GM21526 (cell line): ENCODE measurements at regions not wholly inside any gene's neighbourhood (a gene's known extent, or its start where the extent isn't known, plus 50 kb on each side); places are given as distances from the start of the nearest gene placed in this dataset.
"Not testable (repeated sequence)": the region's sequence is repeated elsewhere in the genome, so short reads cannot be mapped to it uniquely, and the experiment has no call there.

Experiments used
- ATAC-seq: cut with Tn5 transposase; IDR thresholded peaks from one replicate; pipeline ENCODE4 v1.9.1; 2021; ENCODE audit warnings: moderate library complexity; ENCODE audit not compliant: unreplicated experiment, low FRiP score

DNA sequence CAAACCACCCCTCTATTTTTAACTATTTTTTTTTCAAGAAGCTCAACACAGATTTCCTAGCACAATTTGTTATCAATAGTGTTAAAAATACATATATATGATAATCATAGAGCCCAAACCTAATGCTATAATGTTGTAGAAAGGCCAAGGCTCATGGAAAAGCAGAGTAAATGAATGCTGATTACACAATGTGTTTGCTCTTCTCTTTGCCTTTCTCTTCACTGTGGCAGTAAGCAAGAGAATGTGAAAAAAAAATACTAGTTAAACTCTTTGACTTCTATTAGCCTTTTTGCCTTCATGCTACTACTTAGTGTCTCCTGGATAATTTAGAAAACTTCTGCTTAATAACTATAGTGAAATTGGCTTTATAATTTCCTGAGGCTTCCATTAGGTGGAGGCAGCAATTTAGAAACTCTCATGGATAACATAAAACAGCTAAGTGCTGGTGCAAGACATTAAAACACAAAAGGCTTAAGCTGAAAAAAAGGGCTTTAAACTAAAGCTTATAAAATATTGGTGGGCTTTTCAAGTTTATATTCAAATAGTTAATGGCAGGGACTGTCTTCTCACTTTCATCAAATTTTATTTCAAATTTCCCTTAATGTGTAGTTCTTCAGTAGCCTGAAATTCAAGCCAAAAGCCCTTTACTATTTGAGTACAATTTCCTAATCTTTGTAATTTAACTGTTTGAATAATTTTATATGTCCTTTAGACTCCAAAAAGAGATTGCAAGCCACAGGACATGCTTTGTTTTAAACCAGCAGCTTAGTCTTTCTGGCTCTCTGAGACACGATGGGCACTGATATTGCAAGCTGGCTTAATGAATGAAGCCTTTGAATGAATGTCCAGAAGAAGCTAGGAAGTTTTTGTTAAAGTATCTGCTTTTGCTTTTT, 2031.8 kb upstream of the CDH6 start:
- ATAC-seq = no peak

DNA sequence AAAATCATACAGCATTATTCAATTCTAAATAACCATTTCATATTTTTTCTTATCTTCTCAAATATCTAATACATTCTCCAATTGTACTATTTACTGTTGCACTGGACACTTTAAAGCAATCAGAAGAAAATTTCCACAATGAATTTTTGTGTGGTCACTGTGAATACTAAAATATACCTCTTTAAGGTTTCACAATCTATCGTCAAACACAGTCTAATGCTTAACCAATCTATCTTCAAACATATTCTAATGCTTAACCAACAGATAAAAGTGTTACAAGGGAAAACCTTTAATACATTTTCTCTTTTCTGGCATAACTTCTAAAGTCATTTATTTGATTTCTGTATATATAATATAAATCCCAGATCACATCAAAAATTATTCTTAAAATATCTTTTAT, 2035.5 kb upstream of the CDH6 start:
- ATAC-seq = no peak

DNA sequence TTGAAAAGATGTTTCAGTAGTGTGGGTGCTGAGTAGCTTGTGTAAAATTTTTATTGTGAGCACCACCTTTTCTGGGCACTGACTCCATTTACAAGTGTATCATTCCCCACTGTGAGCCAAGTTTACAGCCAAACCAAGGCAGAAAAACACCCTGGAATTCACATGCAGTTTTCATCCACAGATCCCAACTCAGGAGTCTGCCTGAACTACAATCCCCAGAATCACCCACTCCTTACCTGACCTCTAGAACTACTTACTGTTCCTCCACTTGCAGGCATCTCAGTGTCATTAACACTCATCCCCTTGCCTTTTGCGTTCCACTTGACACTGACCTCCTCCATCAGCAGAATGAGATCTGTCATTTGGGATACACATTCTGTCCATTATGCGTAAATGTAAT, 2042.6 kb upstream of the CDH6 start:
- no peak for ATAC-seq

DNA sequence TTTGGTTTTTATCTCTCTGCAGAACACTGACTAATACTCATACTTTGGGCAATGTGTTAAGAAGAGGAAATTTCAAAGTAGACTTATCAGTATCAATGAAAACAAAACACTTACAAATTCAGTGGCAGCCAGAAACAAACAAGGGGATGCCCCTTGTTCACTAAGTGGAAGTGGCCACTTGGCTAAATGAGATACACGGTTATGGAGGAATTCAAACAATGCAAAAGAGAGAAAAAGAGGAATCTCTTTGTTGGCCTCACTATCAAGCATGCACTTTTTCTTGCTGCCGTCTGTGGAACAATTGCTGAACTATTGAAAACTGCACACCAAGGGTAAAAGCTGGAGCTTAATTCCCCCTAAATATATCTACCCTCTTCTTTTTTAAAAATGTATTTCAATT, 2044.9 kb upstream of the CDH6 start:
- ATAC-seq = no peak

DNA sequence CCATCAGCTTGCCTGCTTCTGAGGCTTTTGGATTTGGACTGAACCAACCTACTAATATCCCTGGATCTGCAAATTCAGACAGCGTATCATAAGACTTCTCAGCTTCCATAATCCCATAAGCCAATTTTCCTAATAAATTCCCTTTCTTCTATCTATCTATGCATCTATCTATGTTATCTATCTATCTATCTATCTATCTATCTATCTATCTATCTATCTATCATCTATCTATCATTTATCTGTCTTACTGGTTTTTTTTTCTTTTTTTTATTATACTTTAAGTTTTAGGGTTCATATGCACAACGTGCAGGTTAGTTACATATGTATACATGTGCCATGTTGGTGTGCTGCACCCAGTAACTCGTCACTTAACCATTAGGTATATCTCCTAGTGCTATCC, 2045.4 kb upstream of the CDH6 start:
- no peak for ATAC-seq

DNA sequence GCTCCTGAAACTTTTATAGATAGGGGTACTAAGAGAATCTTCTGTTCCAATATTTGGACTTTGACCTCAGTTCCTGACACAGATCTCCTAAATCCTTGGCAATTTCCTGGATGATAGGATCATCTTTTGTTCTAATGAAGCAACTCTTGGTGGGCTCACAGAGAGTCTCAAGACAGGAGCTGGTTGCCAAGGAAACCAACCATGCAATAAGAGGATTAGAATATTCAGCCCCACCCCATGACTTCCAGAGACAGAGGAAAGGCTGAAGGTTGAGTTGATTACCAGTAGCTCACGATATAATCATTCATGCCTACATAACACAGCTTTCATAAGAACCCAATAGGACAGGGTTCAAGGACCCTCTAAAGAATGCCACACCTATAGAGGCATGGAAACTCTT, 2050.2 kb upstream of the CDH6 start:
- ATAC-seq = no peak

DNA sequence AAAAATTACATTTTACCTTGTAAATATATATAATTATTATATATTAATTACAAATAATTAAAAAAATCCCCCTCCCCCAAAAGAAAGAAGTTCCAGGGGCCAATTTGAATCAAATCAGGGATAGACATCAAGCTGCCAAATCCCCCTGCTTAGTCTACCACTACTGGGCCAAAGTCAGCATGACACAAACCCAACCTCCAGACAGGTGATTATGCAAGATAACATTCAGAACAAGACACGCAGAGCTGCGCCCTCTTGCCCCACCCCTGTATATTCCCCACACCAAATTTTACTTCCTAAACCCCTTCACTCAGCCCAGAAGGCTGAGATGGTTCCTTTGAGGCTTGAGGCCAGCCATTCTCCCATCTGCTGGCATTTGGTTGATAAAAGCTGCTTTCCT, 2059.1 kb upstream of the CDH6 start:
- no peak for ATAC-seq

DNA sequence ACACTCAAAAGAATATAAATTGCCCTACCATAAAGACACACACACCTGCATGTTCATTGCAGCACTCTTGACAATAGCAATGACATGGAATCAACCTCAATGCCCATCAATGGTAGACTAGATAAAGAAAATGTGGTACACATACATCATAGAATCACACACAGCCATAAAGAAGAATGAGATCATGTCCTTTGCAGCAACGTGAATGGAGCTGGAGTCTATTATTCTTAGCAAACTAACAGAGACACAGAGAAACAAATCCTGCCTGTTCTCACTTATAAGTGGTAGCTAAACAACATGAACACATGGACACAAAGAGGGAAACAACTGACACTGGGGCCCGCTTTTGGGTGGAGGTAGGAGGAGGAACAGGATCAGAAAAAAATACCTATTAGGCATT, 2062.2 kb upstream of the CDH6 start:
- no peak for ATAC-seq

DNA sequence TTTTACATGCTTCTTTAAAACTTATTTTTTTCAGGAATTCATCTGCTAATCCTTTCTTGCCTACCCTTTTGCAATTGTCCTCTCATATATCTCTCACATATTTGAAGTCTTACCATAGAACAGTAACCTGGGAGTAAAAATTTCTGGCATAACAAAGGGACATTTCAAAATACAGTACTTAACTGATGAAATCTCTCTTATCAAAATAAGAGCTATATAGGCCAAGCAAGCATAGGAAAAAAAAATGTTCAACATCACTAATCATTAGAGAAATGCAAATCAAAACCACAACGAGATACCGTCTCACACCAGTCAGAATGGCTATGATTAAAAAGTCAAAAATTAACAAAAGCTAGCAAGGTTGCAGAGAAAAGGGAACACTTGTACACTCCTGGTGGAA, 2062.7 kb upstream of the CDH6 start:
- ATAC-seq = no peak

DNA sequence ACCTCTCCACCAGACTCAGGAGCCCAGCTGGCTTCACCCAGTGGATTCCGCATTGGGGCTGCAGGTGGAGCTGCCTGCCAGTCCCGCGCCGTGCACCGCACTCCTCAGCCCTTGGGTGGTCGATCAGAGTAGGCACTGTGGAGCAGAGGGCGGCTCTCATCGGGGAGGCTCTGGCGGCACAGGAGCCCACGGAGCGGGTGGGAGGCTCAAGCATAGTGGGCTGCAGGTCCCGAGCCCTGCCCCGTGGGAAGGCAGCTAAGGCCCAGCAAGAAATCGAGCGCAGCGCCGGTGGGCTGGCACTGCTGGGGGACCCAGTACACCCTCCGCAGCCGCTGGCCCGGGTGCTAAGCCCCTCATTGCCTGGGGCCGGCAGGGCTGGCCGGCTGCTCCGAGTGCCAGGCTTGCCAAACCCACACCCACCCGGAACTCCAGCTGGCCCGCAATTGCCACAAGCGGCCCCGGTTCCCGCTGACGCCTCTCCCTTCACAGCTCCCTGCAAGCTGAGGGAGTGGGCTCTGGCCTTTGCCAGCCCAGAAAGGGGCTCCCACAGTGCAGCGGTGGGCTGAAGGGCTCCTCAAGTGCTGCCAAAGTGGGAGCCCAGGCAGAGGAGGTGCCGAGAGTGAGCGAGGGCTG, 2065.8 kb upstream of the CDH6 start:
- not testable (repeated sequence) for ATAC-seq

DNA sequence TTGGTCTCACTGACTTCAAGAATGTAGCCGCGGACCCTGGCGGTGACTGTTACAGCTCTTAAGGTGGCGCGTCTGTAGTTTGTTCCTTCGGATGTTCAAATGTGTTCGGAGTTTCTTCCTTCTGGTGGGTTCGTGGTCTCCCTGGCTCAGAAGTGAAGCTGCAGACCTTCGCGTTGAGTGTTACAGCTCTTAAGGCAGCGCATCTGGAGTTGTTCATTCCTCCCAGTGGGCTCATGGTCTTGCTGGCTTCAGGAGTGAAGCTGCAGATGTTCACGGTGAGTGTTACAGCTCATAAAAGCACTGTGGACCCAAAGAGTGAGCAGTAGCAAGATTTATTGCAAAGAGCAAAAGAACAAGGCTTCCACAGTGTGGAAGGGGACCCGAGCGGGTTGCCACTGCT, 2067.0 kb upstream of the CDH6 start:
- not testable (repeated sequence) for ATAC-seq

DNA sequence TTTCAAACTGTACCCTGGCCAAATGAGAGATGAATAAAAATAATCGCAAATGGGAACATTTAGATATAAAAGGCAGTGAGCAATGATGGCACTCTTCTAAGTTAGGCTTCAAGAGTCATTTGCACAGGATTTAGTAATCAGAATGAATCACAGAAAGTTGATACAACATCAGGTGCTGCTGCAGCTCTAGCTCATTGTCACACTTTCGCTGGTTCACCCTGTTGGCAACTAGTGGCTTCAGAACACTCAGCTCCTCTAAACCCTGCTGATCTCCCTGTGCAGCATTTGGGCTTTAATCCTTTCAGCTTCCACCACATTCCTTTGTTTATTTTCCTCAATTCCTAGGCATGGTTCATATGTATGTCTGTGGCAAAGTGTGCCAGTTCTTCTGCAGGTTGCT, 2071.2 kb upstream of the CDH6 start:
- ATAC-seq = no peak

DNA sequence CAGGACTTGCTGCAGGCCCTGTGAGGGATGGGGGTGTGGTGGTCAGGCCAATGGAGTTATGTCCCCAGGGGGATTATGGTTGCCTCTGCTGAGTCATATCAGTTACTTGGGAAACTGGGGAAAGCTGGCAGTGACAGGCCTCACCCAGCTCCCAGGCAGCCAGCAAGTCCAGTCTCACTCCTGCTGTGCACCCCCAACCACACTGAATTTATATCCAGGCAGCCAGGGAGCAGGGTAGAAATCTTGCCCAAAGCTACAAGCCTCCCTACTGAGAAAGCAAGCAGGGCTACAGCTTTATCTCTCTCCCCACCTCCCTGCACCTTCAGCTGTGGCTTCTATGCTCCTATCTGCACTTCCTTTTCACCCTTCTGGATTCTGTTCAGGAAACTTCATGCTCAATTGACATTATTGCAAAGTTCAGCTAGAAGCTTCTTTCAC, 2076.0 kb upstream of the CDH9 start:
- no peak for ATAC-seq

DNA sequence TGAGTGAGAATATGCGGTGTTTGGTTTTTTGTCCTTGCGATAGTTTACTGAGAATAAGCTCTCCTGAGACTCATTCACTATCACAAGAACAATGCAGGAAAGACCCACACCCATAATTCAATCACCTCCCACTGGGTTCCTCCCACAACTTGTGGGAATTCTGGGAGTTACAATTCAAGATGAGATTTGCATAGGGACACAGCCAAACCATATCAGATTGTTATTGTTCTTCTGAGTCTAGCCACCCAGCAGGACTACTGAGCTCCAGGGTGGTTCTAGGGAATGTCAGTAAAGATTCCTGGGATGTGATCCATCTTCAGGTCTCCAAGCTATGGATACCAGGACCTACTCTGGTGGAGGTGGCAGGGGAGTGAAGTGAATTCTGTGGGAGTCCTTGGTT, 2075.1 kb upstream of the CDH9 start:
- no peak for ATAC-seq

DNA sequence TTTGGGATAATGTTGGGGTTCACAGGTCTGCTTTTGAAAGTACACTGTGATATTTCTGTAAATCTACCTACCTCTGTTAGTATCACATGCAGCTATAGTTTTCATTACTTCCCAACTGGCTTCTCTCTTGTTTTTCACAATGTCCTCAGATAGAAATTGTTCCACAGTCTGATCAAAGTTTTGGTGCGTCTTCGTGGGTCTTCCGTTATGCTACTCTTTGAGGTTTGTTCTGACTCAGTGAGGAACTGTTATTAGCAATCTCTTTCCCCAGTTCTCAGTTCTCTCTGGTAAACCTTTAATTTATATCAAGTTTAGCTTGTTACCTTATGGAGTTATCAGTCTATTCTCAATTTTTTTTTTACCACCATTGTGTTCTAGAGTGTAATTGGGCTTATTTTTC, 2061.2 kb upstream of the CDH9 start:
- no peak for ATAC-seq

DNA sequence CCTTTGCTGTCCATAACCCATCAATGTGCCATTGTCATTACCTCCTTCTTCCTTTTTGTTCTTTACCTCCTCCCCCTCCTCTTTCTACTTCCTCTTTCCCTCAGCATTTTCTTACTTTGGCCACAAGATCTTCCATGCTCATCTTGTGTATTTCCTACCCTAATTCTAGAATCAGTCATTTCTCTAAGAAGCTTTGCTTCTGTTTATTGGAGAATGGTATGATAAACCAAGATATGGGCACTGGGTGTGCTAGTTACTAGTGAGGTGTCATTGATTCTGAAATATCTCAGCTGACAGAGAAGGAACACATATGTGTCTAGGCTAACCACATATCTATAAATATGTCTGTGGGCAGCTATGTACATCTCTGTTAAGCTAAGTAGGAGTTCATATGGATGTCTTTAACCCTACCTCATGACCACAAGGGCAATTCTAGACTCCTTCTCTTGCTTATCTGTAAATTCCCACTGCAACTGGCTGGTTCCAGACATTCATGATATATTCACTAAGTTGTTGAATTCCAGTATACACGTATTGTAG, 2051.3 kb upstream of the CDH9 start:
- ATAC-seq = no peak

DNA sequence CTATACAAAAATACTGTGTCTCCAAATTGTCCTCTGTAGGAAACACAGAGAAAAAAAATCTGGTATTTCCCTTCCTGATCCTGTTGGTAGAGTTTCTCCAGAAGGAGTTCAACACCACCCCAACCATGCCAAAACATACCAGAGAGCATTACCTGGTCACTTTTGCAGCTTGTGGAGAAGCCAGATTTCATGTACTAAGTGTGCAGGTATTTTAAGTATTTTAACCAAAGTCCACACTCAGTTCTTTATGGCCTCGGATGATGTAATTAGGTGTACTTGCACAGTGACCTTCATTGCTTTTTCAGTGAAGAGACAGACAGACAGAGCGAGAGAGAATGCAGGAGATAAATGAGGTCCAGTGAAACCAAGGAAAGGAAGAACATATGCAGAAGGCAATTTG, 2046.8 kb upstream of the CDH9 start:
- ATAC-seq = no peak

DNA sequence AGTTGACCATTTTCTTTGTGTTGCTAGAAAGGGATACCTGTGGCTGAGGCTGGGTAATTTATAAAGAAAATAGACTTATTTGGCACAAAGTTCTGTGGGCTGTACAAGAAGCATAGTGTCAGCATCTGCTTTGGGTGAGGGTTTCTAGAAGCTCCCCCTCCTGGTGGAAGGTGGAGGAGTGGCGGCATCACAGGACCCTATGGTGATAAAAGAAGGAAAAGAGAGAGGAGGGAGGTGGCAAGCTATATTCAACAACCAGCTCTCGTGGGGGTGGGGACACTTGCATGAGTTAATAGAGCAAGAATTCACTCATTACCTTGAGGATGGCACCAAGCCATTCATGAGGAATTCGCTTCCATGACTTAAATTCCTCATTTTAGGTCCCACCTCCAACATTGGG, 2041.4 kb upstream of the CDH9 start:
- ATAC-seq = no peak

DNA sequence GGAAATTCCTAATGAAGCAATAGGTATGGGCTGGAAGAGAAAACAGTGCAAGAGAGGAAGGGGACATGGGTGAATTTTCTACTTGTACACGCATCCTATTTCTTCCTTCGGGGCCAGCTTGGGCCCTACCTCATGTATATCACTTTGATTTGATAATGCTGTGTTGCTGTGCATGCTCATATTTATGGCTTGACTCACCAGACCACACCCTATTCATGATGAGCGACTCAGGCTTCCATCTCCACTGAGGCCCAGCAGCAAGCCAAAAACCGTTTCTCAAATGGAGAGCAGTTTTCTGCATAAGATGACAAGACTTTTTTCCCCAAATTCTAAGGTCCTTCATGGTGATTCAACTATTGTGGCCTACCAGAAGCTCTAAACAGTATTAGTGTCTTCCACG, 2039.1 kb upstream of the CDH9 start:
- no peak for ATAC-seq

DNA sequence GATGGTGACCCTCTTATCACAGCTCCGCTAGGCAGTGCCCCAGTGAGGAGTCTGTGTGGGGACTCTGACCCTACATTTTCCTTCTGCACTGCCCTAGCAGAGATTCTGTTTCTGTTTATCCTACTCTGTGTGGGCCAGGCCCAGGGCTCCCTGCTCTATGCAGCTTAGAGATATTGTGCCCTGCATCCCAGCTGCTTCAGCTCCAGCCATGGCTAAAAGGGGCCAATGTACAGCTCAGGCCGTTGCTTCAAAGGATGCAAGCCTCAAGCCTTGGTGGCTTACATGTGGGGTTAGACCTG, 2030.7 kb upstream of the CDH9 start:
- no peak for ATAC-seq

DNA sequence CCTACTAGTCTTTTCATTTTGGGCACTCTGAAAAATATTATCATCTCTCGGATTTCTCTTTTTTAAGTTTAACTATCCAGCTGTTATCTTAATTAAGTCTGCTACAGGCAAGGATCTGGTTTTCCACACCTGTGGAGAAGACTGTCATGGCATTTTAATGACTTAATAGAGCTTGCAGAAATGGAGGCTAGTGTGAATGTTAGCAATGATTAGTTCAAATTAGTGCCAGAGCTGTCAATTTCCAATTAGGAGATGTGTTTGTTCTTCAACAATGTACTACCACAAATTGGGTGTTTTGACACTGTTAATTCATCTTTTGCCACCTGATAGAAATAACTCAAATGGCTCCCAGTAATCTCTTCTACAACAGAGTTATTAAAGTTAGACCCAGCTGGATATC, 2023.0 kb upstream of the CDH9 start:
- no peak for ATAC-seq

DNA sequence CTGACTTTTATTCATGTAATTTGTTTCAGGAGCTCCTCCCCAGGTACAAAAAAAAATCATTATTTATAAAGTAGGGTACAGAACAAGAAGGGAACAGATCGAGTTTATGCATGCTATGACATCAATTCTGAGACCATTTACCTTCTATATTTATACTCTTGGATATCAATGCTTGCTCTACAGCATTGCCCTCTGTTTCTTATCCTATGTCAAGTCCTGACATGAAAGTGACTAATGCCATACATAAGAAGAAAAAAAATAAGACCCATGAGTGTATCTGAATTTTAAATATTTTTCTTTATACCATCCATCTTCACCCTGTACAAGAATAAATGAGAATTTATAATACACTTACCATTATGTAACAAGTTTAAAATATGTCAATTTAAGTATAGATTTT, 2016.3 kb upstream of the CDH9 start:
- ATAC-seq = no peak
